Keratinocyte (primary cell): ENCODE measurements at regions not wholly inside any gene's neighbourhood (a gene's known extent, or its start where the extent isn't known, plus 50 kb on each side); places are given as distances from the start of the nearest gene placed in this dataset.

Experiments
- EZH2 ChIP-seq: IDR thresholded peaks from one replicate; pipeline ENCODE4 v1.6.1; 2012; ENCODE audit warnings: inconsistent platforms, mild to moderate bottlenecking, low read length, moderate library complexity
- TF ChIP-seq, protein P1 (sequence below), 3 experiments: IDR thresholded peaks in 1 of 3; conservative IDR thresholded peaks in 1 of 3; optimal IDR thresholded peaks in 1 of 3; 2 replicates in 2 of 3; 3 replicates in 1 of 3; pipeline versions ENCODE3 to v1.5.1; 2011; ENCODE audit warnings: low read length in 3 of 3, mild to moderate bottlenecking in 3 of 3, moderate library complexity in 2 of 3, control low read depth in 1 of 3, inconsistent platforms in 1 of 3; ENCODE audit not compliant: insufficient read depth in 2 of 3; ENCODE audit errors: extremely low read depth in 1 of 3

DNA sequence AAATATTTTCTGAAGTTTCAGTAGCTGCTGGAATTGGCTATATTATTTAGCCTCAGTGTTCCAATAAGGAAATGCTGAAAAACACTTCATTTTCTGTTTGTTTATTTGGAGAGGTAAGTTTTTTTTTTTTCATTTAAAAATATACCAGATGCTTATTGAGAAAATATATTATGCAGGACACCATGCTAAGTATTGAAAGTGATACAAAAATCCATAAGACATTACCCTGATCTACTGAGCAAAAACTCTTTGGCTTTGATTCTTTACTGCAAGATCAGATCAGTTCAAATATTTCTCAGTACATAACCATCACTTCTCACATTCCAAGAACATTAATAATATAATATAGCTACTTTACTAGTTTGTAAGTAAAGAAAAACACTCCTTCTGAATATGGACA, 123.4 kb upstream of the PACRGL start:
- TF ChIP-seq, protein P1, sequence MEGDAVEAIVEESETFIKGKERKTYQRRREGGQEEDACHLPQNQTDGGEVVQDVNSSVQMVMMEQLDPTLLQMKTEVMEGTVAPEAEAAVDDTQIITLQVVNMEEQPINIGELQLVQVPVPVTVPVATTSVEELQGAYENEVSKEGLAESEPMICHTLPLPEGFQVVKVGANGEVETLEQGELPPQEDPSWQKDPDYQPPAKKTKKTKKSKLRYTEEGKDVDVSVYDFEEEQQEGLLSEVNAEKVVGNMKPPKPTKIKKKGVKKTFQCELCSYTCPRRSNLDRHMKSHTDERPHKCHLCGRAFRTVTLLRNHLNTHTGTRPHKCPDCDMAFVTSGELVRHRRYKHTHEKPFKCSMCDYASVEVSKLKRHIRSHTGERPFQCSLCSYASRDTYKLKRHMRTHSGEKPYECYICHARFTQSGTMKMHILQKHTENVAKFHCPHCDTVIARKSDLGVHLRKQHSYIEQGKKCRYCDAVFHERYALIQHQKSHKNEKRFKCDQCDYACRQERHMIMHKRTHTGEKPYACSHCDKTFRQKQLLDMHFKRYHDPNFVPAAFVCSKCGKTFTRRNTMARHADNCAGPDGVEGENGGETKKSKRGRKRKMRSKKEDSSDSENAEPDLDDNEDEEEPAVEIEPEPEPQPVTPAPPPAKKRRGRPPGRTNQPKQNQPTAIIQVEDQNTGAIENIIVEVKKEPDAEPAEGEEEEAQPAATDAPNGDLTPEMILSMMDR (optimal IDR thresholded peaks at IDR 0.05 in 1 of 3, IDR thresholded peaks at IDR 0.05 in 1 of 3, conservative IDR thresholded peaks at IDR 0.05 in 1 of 3; ENCODE audit: extremely low read depth in 1 of 3, insufficient read depth in 2 of 3, low read length in 3 of 3): no peak
- no peak for TF ChIP-seq EZH2
